OCI-LY7 (cell line): ENCODE measurements at regions not wholly inside any gene's neighbourhood (a gene's known extent, or its start where the extent isn't known, plus 50 kb on each side); places are given as distances from the start of the nearest gene placed in this dataset.
A peak's percentile ranks its signal among the peaks of the same experiment; 100 is the strongest.

Experiments used
- BruUV-seq: library from RNA; stranded (reverse); fragments of 400-500 nt; replicated peaks from 2 replicates; lab custom pipeline; 2021; lab: Mats Ljungman, UMichigan
- CTCF ChIA-PET: fragments of 300-600 bp; sonication (Branson Sonifier 250); formaldehyde crosslinking; loops from one replicate; lab custom pipeline; 2022; ENCODE audit warnings: antibody characterized with exemption; ENCODE audit not compliant: unreplicated experiment; lab: Charles Lee
- POLR2A ChIA-PET: fragments of 300-600 bp; sonication (Branson Sonifier 250); formaldehyde crosslinking; loops from one replicate; lab custom pipeline; 2022; ENCODE audit warnings: antibody characterized with exemption; lab: Charles Lee
- DNase-seq: peaks from one replicate; pipeline ENCODE4 v3.0.0-alpha.2; 2015; ENCODE audit warnings: low spot score
- H2AFZ ChIP-seq: fragments of 200-600 bp; sonication (generic), shearing (Covaris generic); 2 replicates; pipeline ENCODE4 v1.6.1; 2014; ENCODE audit warnings: mild to moderate bottlenecking, antibody characterized with exemption, low read length, moderate library complexity
- H3K27ac ChIP-seq: fragments of 200-600 bp; sonication (generic); 2 replicates; pipeline ENCODE4 v1.5.1; 2014; ENCODE audit warnings: mixed run types, low read depth, mild to moderate bottlenecking, moderate library complexity, low read length, inconsistent platforms; ENCODE audit not compliant: poor library complexity, severe bottlenecking
- H3K36me3 ChIP-seq: fragments of 200-600 bp; sonication (generic); 2 replicates; pipeline ENCODE4 v1.6.1; 2014; ENCODE audit warnings: mild to moderate bottlenecking, antibody characterized with exemption, low read length, moderate library complexity, mixed read lengths; ENCODE audit not compliant: insufficient read depth
- H3K4me1 ChIP-seq: fragments of 200-600 bp; sonication (generic); 2 replicates; pipeline ENCODE4 v1.5.1; 2014; ENCODE audit warnings: mild to moderate bottlenecking, low read length; ENCODE audit not compliant: insufficient read depth, poor library complexity, severe bottlenecking
- H3K4me2 ChIP-seq: fragments of 200-600 bp; sonication (generic); 2 replicates; pipeline ENCODE4 v1.6.1; 2014; ENCODE audit warnings: mild to moderate bottlenecking, low read length
- H3K4me3 ChIP-seq: fragments of 200-600 bp; sonication (generic); 2 replicates; pipeline ENCODE4 v1.5.1; 2014; ENCODE audit warnings: mild to moderate bottlenecking, low read depth, low read length; ENCODE audit not compliant: poor library complexity, severe bottlenecking
- H3K79me2 ChIP-seq: fragments of 200-600 bp; sonication (generic); 2 replicates; pipeline ENCODE4 v1.6.1; 2016; ENCODE audit warnings: low read depth, mild to moderate bottlenecking, low read length, moderate library complexity, mixed read lengths; ENCODE audit not compliant: insufficient read depth
- H3K9me2 ChIP-seq: fragments of 200-600 bp; sonication (generic); 2 replicates; pipeline ENCODE4 v1.6.1; 2016; ENCODE audit warnings: mild to moderate bottlenecking, low read length, mixed read lengths; ENCODE audit not compliant: insufficient read depth
- H3K9me3 ChIP-seq: fragments of 200-600 bp; sonication (generic); 2 replicates; pipeline ENCODE4 v1.6.1; 2014; ENCODE audit warnings: mild to moderate bottlenecking, mixed run types, low read length, mixed read lengths
- H4K20me1 ChIP-seq: fragments of 200-600 bp; sonication (generic); 2 replicates; pipeline ENCODE4 v1.6.1; 2014; ENCODE audit warnings: mild to moderate bottlenecking, antibody characterized with exemption, low read length, moderate library complexity, mixed read lengths; ENCODE audit not compliant: insufficient read depth
- EZH2phosphoT487 ChIP-seq: fragments of 200-600 bp; sonication (generic); IDR thresholded peaks from 2 replicates; pipeline ENCODE4 v1.6.1; 2018; ENCODE audit warnings: low read depth, borderline replicate concordance, mild to moderate bottlenecking, mixed run types, antibody characterized with exemption, low read length, moderate library complexity, mixed read lengths
- intact Hi-C: fragments of 100-400 bp; cut with micrococcal nuclease; formaldehyde crosslinking; loops from one replicate; pipeline ENCODE4 v1.10.0; 2022; ENCODE audit not compliant: unreplicated experiment
- TF ChIP-seq, protein P1 (sequence below): fragments of 200-600 bp; sonication (generic); conservative IDR thresholded peaks from 2 replicates; pipeline ENCODE4 v1.5.1; 2014; ENCODE audit warnings: mild to moderate bottlenecking, antibody characterized with exemption, low read length, moderate library complexity, mixed read lengths

DNA sequence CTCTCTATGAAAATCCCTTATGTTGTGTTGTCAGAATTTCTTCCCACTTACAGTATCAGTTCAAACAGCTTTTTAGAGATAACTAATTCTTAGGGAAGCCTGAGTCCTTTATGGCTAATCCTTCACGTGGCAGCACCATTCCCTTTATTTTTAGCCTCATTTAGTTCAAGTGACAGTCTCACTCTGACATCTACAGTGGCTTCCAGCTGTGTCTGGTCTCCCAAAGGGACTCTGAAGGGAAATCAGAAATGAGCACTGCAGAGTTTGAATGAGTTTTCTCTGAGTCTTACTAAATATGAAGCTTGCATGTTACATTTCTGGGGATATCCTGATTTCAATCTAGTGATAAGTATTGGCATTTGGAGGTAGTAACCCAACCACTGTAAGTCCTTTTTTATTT is 1104.1 kb downstream of the CDH11 start:
- Histone ChIP-seq H3K4me2 (no peak overlapping the region), H3K4me3 (no peak overlapping the region), H3K27ac (no peak overlapping the region), H3K9me2 (no peaks in the 10 kb centered on the region), H3K36me3 (no peaks in the 10 kb centered on the region), H3K79me2 (no peaks in the 10 kb centered on the region), H2AFZ (peak overlapping the region; percentile 29; the same call in 1 of the 2 replicates), H3K4me1 (peaks cover 9% of the 10 kb centered on the region), H3K9me3 (no peaks in the 10 kb centered on the region), H4K20me1 (no peaks in the 10 kb centered on the region)
- no TSS peak for BruUV-seq
- no peak for TF ChIP-seq EZH2phosphoT487
- TF ChIP-seq, protein P1, sequence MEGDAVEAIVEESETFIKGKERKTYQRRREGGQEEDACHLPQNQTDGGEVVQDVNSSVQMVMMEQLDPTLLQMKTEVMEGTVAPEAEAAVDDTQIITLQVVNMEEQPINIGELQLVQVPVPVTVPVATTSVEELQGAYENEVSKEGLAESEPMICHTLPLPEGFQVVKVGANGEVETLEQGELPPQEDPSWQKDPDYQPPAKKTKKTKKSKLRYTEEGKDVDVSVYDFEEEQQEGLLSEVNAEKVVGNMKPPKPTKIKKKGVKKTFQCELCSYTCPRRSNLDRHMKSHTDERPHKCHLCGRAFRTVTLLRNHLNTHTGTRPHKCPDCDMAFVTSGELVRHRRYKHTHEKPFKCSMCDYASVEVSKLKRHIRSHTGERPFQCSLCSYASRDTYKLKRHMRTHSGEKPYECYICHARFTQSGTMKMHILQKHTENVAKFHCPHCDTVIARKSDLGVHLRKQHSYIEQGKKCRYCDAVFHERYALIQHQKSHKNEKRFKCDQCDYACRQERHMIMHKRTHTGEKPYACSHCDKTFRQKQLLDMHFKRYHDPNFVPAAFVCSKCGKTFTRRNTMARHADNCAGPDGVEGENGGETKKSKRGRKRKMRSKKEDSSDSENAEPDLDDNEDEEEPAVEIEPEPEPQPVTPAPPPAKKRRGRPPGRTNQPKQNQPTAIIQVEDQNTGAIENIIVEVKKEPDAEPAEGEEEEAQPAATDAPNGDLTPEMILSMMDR = no peak
- POLR2A ChIA-PET = interaction anchor here (0.5 to 1.1 kb wide), 3 partner anchors 10 to 460 kb away, joined by 3 to 5 read pairs (median 3); no protein-coding TSS in a partner anchor
- DNase-seq = no peak
- intact Hi-C loops = no loop called here
- CTCF ChIA-PET = no interaction called here

GRCh38 chr16:64013856-64014255 is 1108.0 kb downstream of the CDH11 start:
- H2AFZ ChIP-seq = peak overlapping the region; percentile 59; the same call in 1 of the 2 replicates
- no peak overlapping the region for H3K4me3 ChIP-seq
- no peak overlapping the region for H3K27ac ChIP-seq
- CTCF ChIA-PET = no interaction called here
- H3K79me2 ChIP-seq = no peaks in the 10 kb centered on the region
- H3K36me3 ChIP-seq = no peaks in the 10 kb centered on the region
- H3K9me2 ChIP-seq = no peaks in the 10 kb centered on the region
- H3K9me3 ChIP-seq = no peaks in the 10 kb centered on the region
- DNase-seq = no peak
- no peaks in the 10 kb centered on the region for H4K20me1 ChIP-seq
- intact Hi-C loops = no loop called here
- POLR2A ChIA-PET = interaction anchor here (1.1 kb wide), 1 partner anchor 8 kb away, joined by 7 read pairs; no protein-coding TSS in a partner anchor
- peak overlapping the region; percentile 2; the same call in 1 of the 2 replicates for H3K4me2 ChIP-seq
- TF ChIP-seq EZH2phosphoT487 = no peak
- TF ChIP-seq, protein P1 = no peak
- no TSS peak for BruUV-seq
- peaks cover 9% of the 10 kb centered on the region for H3K4me1 ChIP-seq

GRCh38 chr16:64012166-64012565 is 1109.7 kb downstream of the CDH11 start:
- ChIA-PET POLR2A (interaction anchor here (0.6 kb wide), 1 partner anchor 164 kb away, joined by 5 read pairs; no protein-coding TSS in a partner anchor), CTCF (no interaction called here)
- BruUV-seq = no TSS peak
- no peak for DNase-seq
- Histone ChIP-seq H3K4me2 (no peak overlapping the region), H3K79me2 (no peaks in the 10 kb centered on the region), H3K36me3 (no peaks in the 10 kb centered on the region), H3K9me3 (no peaks in the 10 kb centered on the region), H3K4me3 (no peak overlapping the region), H3K4me1 (peaks cover 9% of the 10 kb centered on the region), H3K9me2 (no peaks in the 10 kb centered on the region), H4K20me1 (no peaks in the 10 kb centered on the region), H3K27ac (no peak overlapping the region), H2AFZ (peak overlapping the region; percentile 21)
- intact Hi-C loops = no loop called here
- TF ChIP-seq, protein P1 = no peak
- no peak for TF ChIP-seq EZH2phosphoT487
